OCI-LY1 (cell line): ENCODE measurements at regions not wholly inside any gene's neighbourhood (a gene's known extent, or its start where the extent isn't known, plus 50 kb on each side); places are given as distances from the start of the nearest gene placed in this dataset.

ENCODE experiments used
- H2AFZ ChIP-seq: fragments of 200-600 bp; sonication (generic), shearing (Covaris generic); 2 replicates; pipeline ENCODE4 v1.6.0; 2014; ENCODE audit warnings: antibody characterized with exemption, mild to moderate bottlenecking, low read length
- H3F3A ChIP-seq: fragments of 200-600 bp; sonication (generic), shearing (Covaris generic); 2 replicates; pipeline ENCODE4 v1.6.0; 2014; ENCODE audit warnings: mild to moderate bottlenecking, antibody characterized with exemption, low read length, moderate library complexity; ENCODE audit not compliant: insufficient read depth
- H3K27ac ChIP-seq: fragments of 200-600 bp; sonication (generic); 2 replicates; pipeline ENCODE4 v1.5.1; 2014; ENCODE audit warnings: low read length, mixed run types, mild to moderate bottlenecking, low read depth; ENCODE audit not compliant: poor library complexity, severe bottlenecking
- H3K27me3 ChIP-seq: fragments of 200-600 bp; sonication (generic); 2 replicates; pipeline ENCODE4 v1.6.0; 2014; ENCODE audit warnings: antibody characterized with exemption, mild to moderate bottlenecking, low read length, moderate library complexity; ENCODE audit not compliant: insufficient read depth
- H3K36me3 ChIP-seq: fragments of 200-600 bp; sonication (generic); 2 replicates; pipeline ENCODE4 v1.6.1; 2014; ENCODE audit warnings: mild to moderate bottlenecking, antibody characterized with exemption, low read length, moderate library complexity, mixed read lengths; ENCODE audit not compliant: insufficient read depth
- H3K4me1 ChIP-seq: fragments of 200-600 bp; sonication (generic); 2 replicates; pipeline ENCODE4 v1.5.1; 2014; ENCODE audit warnings: mild to moderate bottlenecking, low read length, moderate library complexity; ENCODE audit not compliant: insufficient read depth, severe bottlenecking
- H3K4me2 ChIP-seq: fragments of 200-600 bp; sonication (generic), shearing (Covaris generic); 2 replicates; pipeline ENCODE4 v1.6.1; 2014; ENCODE audit warnings: low read length
- H3K4me3 ChIP-seq: fragments of 200-600 bp; sonication (generic); 2 replicates; pipeline ENCODE4 v1.5.1; 2014; ENCODE audit warnings: low read length, low read depth, mild to moderate bottlenecking, mixed read lengths; ENCODE audit not compliant: poor library complexity, severe bottlenecking
- H3K79me2 ChIP-seq: fragments of 200-600 bp; shearing (Covaris generic); 2 replicates; pipeline ENCODE4 v1.6.1; 2016; ENCODE audit warnings: mixed run types, low read length, mixed read lengths; ENCODE audit not compliant: insufficient read depth
- H3K9ac ChIP-seq: fragments of 200-600 bp; sonication (generic), shearing (Covaris generic); 2 replicates; pipeline ENCODE4 v1.6.1; 2014; ENCODE audit warnings: mild to moderate bottlenecking, low read length, mixed read lengths
- H3K9me2 ChIP-seq: fragments of 200-600 bp; sonication (generic), shearing (Covaris generic); 2 replicates; pipeline ENCODE4 v1.6.1; 2014; ENCODE audit warnings: low read depth, mild to moderate bottlenecking, low read length, mixed read lengths
- H3K9me3 ChIP-seq: fragments of 200-600 bp; shearing (Covaris generic); 2 replicates; pipeline ENCODE4 v1.6.1; 2014; ENCODE audit warnings: low read length, mixed read lengths
- H4K20me1 ChIP-seq: fragments of 200-600 bp; sonication (generic), shearing (Covaris generic); 2 replicates; pipeline ENCODE4 v1.6.0; 2016; ENCODE audit warnings: mild to moderate bottlenecking, low read length; ENCODE audit not compliant: insufficient read depth
- CTCF ChIP-seq: fragments of 200-600 bp; sonication (generic), shearing (Covaris generic); IDR thresholded peaks from 2 replicates; pipeline ENCODE4 v1.5.1; 2017; ENCODE audit warnings: mild to moderate bottlenecking, antibody characterized with exemption, low read length, moderate library complexity, mixed read lengths
- EZH2 ChIP-seq: fragments of 200-600 bp; sonication (generic), shearing (Covaris generic); IDR thresholded peaks from 2 replicates; pipeline ENCODE4 v1.8.0; 2017; ENCODE audit warnings: borderline replicate concordance, mixed run types, mild to moderate bottlenecking, antibody characterized with exemption, low read length, moderate library complexity, mixed read lengths

GRCh38 chr5:118199801-118200200 is 788.5 kb downstream of the DTWD2 start:
- Histone ChIP-seq H3K27me3 (no peaks in the 10 kb centered on the region), H2AFZ (no peak overlapping the region)
- TF ChIP-seq CTCF = no peak
- TF ChIP-seq EZH2 = no peak

GRCh38 chr5:118196229-118196628 is 792.1 kb downstream of the DTWD2 start:
- Histone ChIP-seq H3K79me2 (no peaks in the 10 kb centered on the region), H3K36me3 (no peaks in the 10 kb centered on the region), H3K27me3 (no peaks in the 10 kb centered on the region), H3K9me2 (no peaks in the 10 kb centered on the region), H3K4me1 (no peaks in the 10 kb centered on the region), H3K9me3 (no peaks in the 10 kb centered on the region), H3K9ac (no peak overlapping the region), H2AFZ (no peak overlapping the region), H3K27ac (no peak overlapping the region), H3F3A (no peaks in the 10 kb centered on the region), H3K4me3 (no peak overlapping the region), H4K20me1 (no peaks in the 10 kb centered on the region), H3K4me2 (no peak overlapping the region)
- TF ChIP-seq EZH2 = no peak
- no peak for TF ChIP-seq CTCF

More at GRCh38 chr5:118199801-118200200, 788.5 kb downstream of the DTWD2 start:
- Histone ChIP-seq H3K9me3 (no peaks in the 10 kb centered on the region), H3K36me3 (no peaks in the 10 kb centered on the region), H3K4me3 (no peak overlapping the region), H3K9me2 (no peaks in the 10 kb centered on the region), H3K4me1 (no peaks in the 10 kb centered on the region), H3K9ac (no peak overlapping the region), H4K20me1 (no peaks in the 10 kb centered on the region), H3K79me2 (no peaks in the 10 kb centered on the region), H3F3A (no peaks in the 10 kb centered on the region), H3K27ac (no peak overlapping the region), H3K4me2 (no peak overlapping the region)

- Histone ChIP-seq H3K79me2 (no peaks in the 10 kb centered on the region), H3K27me3 (no peaks in the 10 kb centered on the region), H3K9me3 (no peaks in the 10 kb centered on the region), H3K27ac (no peak overlapping the region), H3K4me1 (no peaks in the 10 kb centered on the region), H3F3A (no peaks in the 10 kb centered on the region), H2AFZ (no peak overlapping the region), H3K4me2 (no peak overlapping the region), H4K20me1 (no peaks in the 10 kb centered on the region), H3K9me2 (no peaks in the 10 kb centered on the region), H3K4me3 (no peak overlapping the region), H3K9ac (no peak overlapping the region), H3K36me3 (no peaks in the 10 kb centered on the region)
- TF ChIP-seq CTCF (no peak), EZH2 (no peak)
Measured at GRCh38 chr5:118195211-118195610, 793.1 kb downstream of the DTWD2 start.
